PC-3 (cell line): ENCODE measurements at regions not wholly inside any gene's neighbourhood (a gene's known extent, or its start where the extent isn't known, plus 50 kb on each side); places are given as distances from the start of the nearest gene placed in this dataset.
"Not testable (repeated sequence)": the region's sequence is repeated elsewhere in the genome, so short reads cannot be mapped to it uniquely, and the experiment has no call there.

ENCODE experiments used
- ATAC-seq: fragments of 200-7000 bp; cut with Tn5 transposase; 2 replicates; pipeline ENCODE4 v1.9.1; 2020; ENCODE audit warnings: mild to moderate bottlenecking, moderate library complexity
- BruUV-seq: library from RNA; stranded (reverse); fragments of 400-500 nt; replicated peaks from 2 replicates; lab custom pipeline; 2021; lab: Mats Ljungman, UMichigan
- CTCF ChIA-PET: fragments of 300-600 bp; sonication (Branson Sonifier 250); formaldehyde crosslinking; loops from one replicate; lab custom pipeline; 2022; ENCODE audit warnings: antibody characterized with exemption; lab: Charles Lee
- POLR2A ChIA-PET: fragments of 300-600 bp; sonication (Branson Sonifier 250); formaldehyde crosslinking; loops from one replicate; lab custom pipeline; 2022; ENCODE audit warnings: antibody characterized with exemption; ENCODE audit not compliant: unreplicated experiment; lab: Charles Lee
- DNase-seq: peaks from one replicate; pipeline ENCODE4 v3.0.0-alpha.2; 2015
- H2AFZ ChIP-seq: fragments of 300-600 bp; sonication (generic); 2 replicates; pipeline ENCODE4 v1.6.0; 2016; ENCODE audit warnings: antibody characterized with exemption, low read length
- H3F3A ChIP-seq: fragments of 300-600 bp; sonication (generic); one replicate; pipeline ENCODE4 v1.6.0; 2017; ENCODE audit warnings: antibody characterized with exemption, low read length, control low read depth, mild to moderate bottlenecking; ENCODE audit not compliant: unreplicated experiment
- H3K27ac ChIP-seq: fragments of 300-600 bp; sonication (generic); 2 replicates; pipeline ENCODE4 v1.5.1; 2016; ENCODE audit warnings: mild to moderate bottlenecking, low read length
- H3K27me3 ChIP-seq: fragments of 300-600 bp; sonication (generic); 2 replicates; pipeline ENCODE4 v1.6.1; 2016; ENCODE audit warnings: low read length, mixed read lengths
- H3K36me3 ChIP-seq: fragments of 300-600 bp; sonication (generic); 2 replicates; pipeline ENCODE4 v1.6.1; 2016; ENCODE audit warnings: low read depth, mixed run types, low read length, mixed read lengths
- H3K4me1 ChIP-seq: fragments of 300-600 bp; sonication (generic); 2 replicates; pipeline ENCODE4 v1.5.1; 2016; ENCODE audit warnings: low read length; ENCODE audit not compliant: insufficient read depth
- H3K4me2 ChIP-seq: fragments of 300-600 bp; sonication (generic); 2 replicates; pipeline ENCODE4 v1.6.0; 2016; ENCODE audit warnings: low read length
- H3K4me3 ChIP-seq: fragments of 300-600 bp; sonication (generic); 2 replicates; pipeline ENCODE4 v1.5.1; 2016; ENCODE audit warnings: mild to moderate bottlenecking, low read length, mixed read lengths
- H3K79me2 ChIP-seq: fragments of 300-600 bp; sonication (generic); 2 replicates; pipeline ENCODE4 v1.6.1; 2017; ENCODE audit warnings: low read length, mixed read lengths
- H3K9ac ChIP-seq: fragments of 300-600 bp; sonication (generic); 2 replicates; pipeline ENCODE4 v1.6.0; 2016; ENCODE audit warnings: mild to moderate bottlenecking, low read length
- H3K9me2 ChIP-seq: fragments of 300-600 bp; sonication (generic); replicated peaks from 2 replicates; pipeline ENCODE4 v1.6.1; 2016; ENCODE audit warnings: mixed run types, low read length, mixed read lengths
- H3K9me3 ChIP-seq: fragments of 300-600 bp; sonication (generic); 2 replicates; pipeline ENCODE4 v1.6.1; 2016; ENCODE audit warnings: low read length, mixed read lengths
- H4K20me1 ChIP-seq: fragments of 300-600 bp; sonication (generic); 2 replicates; pipeline ENCODE4 v1.6.1; 2016; ENCODE audit warnings: low read length, mixed read lengths
- CTCF ChIP-seq: fragments of 300-600 bp; sonication (generic); conservative IDR thresholded peaks from 2 replicates; pipeline ENCODE4 v1.5.1; 2017; ENCODE audit warnings: antibody characterized with exemption, low read depth, mild to moderate bottlenecking, low read length
- EZH2 ChIP-seq: fragments of 300-600 bp; sonication (generic); IDR thresholded peaks from one replicate; pipeline ENCODE4 v1.6.1; 2017; ENCODE audit warnings: antibody characterized with exemption, mild to moderate bottlenecking, low read length; ENCODE audit not compliant: unreplicated experiment
- EZH2phosphoT487 ChIP-seq: fragments of 300-600 bp; sonication (generic); IDR thresholded peaks from 2 replicates; pipeline ENCODE4 v1.6.1; 2018; ENCODE audit warnings: mild to moderate bottlenecking, antibody characterized with exemption, low read length, borderline replicate concordance
- intact Hi-C: fragments of 100-400 bp; cut with micrococcal nuclease; formaldehyde crosslinking; loops from 2 replicates; pipeline ENCODE4 v1.9.0; 2023

GRCh38 chrX:109785053-109785452 is 52.0 kb upstream of the ACSL4 start:
- TF ChIP-seq EZH2phosphoT487: no peak
- no peak overlapping the region for H3K9ac ChIP-seq
- intact Hi-C loops: no loop called here
- H3K4me2 ChIP-seq: no peak overlapping the region
- ATAC-seq (no peak), DNase-seq (no peak)
- no peaks in the 10 kb centered on the region for H3K9me2 ChIP-seq
- ChIA-PET POLR2A (no interaction called here), CTCF (no interaction called here)
- no peaks in the 10 kb centered on the region for H3K9me3 ChIP-seq
- H3K4me1 ChIP-seq: no peaks in the 10 kb centered on the region
- no peaks in the 10 kb centered on the region for H3K36me3 ChIP-seq
- no peaks in the 10 kb centered on the region for H3F3A ChIP-seq
- no peaks in the 10 kb centered on the region for H3K79me2 ChIP-seq
- no peaks in the 10 kb centered on the region for H4K20me1 ChIP-seq
- H3K27me3 ChIP-seq: no peaks in the 10 kb centered on the region
- BruUV-seq: no TSS peak
- no peak overlapping the region for H2AFZ ChIP-seq
- no peak overlapping the region for H3K4me3 ChIP-seq
- H3K27ac ChIP-seq: no peak overlapping the region

- intact Hi-C loops: not testable (repeated sequence)
These were observed 57.5 kb upstream of the ACSL4 start for GRCh38 chrX:109790511-109790910.

GRCh38 chrX:109793191-109793590 is 60.1 kb upstream of the ACSL4 start:
- Histone ChIP-seq H3K9me2 (no peaks in the 10 kb centered on the region), H3K9ac (no peak overlapping the region), H2AFZ (no peak overlapping the region), H3K4me3 (no peak overlapping the region), H4K20me1 (no peaks in the 10 kb centered on the region), H3K36me3 (no peaks in the 10 kb centered on the region), H3K4me2 (peak overlapping the region; percentile 55), H3K79me2 (no peaks in the 10 kb centered on the region), H3K27ac (0 out of 2 replicates have a peak overlapping the region, but pooled peaks have one; percentile 32), H3K4me1 (peaks cover 17% of the 10 kb centered on the region), H3F3A (no peaks in the 10 kb centered on the region), H3K9me3 (no peaks in the 10 kb centered on the region), H3K27me3 (no peaks in the 10 kb centered on the region)
- CTCF ChIA-PET: no interaction called here
- intact Hi-C loops: no loop called here
- DNase-seq: peak; percentile 76
- no TSS peak for BruUV-seq
- TF ChIP-seq EZH2phosphoT487: no peak
- no peak for TF ChIP-seq CTCF
- no peak for TF ChIP-seq EZH2
- POLR2A ChIA-PET: interaction anchor here (0.6 kb wide), 1 partner anchor 16 kb away, joined by 7 read pairs; no protein-coding TSS in a partner anchor
- ATAC-seq: peak; percentile 99

More at GRCh38 chrX:109790511-109790910, 57.5 kb upstream of the ACSL4 start:
- DNase-seq, H3K79me2 ChIP-seq, BruUV-seq, H3K4me3 ChIP-seq, H4K20me1 ChIP-seq, H3K27me3 ChIP-seq, H3K4me2 ChIP-seq, POLR2A ChIA-PET, H3F3A ChIP-seq, H3K9me2 ChIP-seq, H3K27ac ChIP-seq, H2AFZ ChIP-seq, H3K9ac ChIP-seq, CTCF ChIA-PET, H3K36me3 ChIP-seq, ATAC-seq, H3K9me3 ChIP-seq: not testable (repeated sequence)
- H3K4me1 ChIP-seq: peaks cover 17% of the 10 kb centered on the region

- Histone ChIP-seq H3K9me3 (no peaks in the 10 kb centered on the region), H2AFZ (no peak overlapping the region), H3K4me2 (no peak overlapping the region), H3K27me3 (no peaks in the 10 kb centered on the region), H3K27ac (no peak overlapping the region), H3K9ac (no peak overlapping the region), H3K36me3 (no peaks in the 10 kb centered on the region), H3F3A (no peaks in the 10 kb centered on the region), H4K20me1 (no peaks in the 10 kb centered on the region), H3K4me3 (no peak overlapping the region), H3K4me1 (peaks cover 17% of the 10 kb centered on the region), H3K9me2 (no peaks in the 10 kb centered on the region), H3K79me2 (no peaks in the 10 kb centered on the region)
- TF ChIP-seq EZH2phosphoT487: no peak
- ChIA-PET POLR2A (no interaction called here), CTCF (no interaction called here)
- intact Hi-C loops: no loop called here
- BruUV-seq: no TSS peak
- ATAC-seq (no peak), DNase-seq (no peak)
These were observed 62.6 kb upstream of the ACSL4 start for GRCh38 chrX:109795682-109796081.
